OCI-LY3 (cell line): ENCODE measurements at regions not wholly inside any gene's neighbourhood (a gene's known extent, or its start where the extent isn't known, plus 50 kb on each side); places are given as distances from the start of the nearest gene placed in this dataset.

ENCODE experiments used
- EZH2phosphoT487 ChIP-seq: fragments of 200-600 bp; shearing (Covaris generic); IDR thresholded peaks from 2 replicates; pipeline ENCODE4 v1.6.1; 2018; ENCODE audit warnings: antibody characterized with exemption, mixed run types, low read depth
- TF ChIP-seq, protein P1 (sequence below): fragments of 200-600, 300-600 bp; sonication (generic); IDR thresholded peaks from 2 replicates; pipeline ENCODE4 v1.5.1; 2014; ENCODE audit warnings: antibody characterized with exemption, low read length, low read depth

DNA sequence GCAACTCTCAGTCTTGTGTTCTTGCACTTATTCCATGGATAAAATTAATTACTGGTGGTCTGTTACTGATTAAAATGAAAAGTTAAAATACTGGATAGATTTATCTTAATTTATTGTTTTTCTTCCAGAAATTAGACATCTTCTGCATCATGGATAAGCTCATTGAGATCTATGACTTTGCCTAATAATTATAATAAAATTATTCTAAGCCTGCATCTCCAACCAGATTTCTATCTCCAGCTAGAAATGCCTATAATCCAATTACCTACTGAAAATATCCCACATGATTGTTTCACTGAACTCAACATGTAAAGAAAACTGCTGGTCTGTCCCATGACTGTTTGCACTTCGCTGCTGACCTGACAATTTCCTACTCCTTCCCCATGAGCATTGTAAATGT lies 88.3 kb upstream of the ACBD5 start:
- no peak for TF ChIP-seq EZH2phosphoT487
- TF ChIP-seq, protein P1, sequence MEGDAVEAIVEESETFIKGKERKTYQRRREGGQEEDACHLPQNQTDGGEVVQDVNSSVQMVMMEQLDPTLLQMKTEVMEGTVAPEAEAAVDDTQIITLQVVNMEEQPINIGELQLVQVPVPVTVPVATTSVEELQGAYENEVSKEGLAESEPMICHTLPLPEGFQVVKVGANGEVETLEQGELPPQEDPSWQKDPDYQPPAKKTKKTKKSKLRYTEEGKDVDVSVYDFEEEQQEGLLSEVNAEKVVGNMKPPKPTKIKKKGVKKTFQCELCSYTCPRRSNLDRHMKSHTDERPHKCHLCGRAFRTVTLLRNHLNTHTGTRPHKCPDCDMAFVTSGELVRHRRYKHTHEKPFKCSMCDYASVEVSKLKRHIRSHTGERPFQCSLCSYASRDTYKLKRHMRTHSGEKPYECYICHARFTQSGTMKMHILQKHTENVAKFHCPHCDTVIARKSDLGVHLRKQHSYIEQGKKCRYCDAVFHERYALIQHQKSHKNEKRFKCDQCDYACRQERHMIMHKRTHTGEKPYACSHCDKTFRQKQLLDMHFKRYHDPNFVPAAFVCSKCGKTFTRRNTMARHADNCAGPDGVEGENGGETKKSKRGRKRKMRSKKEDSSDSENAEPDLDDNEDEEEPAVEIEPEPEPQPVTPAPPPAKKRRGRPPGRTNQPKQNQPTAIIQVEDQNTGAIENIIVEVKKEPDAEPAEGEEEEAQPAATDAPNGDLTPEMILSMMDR, result no peak
